ENCODE measurements at regions not wholly inside any gene's neighbourhood (a gene's known extent, or its start where the extent isn't known, plus 50 kb on each side); places are given as distances from the start of the nearest gene placed in this dataset.

GRCh38 chr10:9294865-9295264 is 1240.4 kb downstream of the GATA3 start:
- TF ChIP-seq POLR2AphosphoS5 (IDR thresholded peaks at IDR 0.05; ENCODE audit: insufficient read depth in 1 of 2, low read depth in 1 of 2): no peak
- TF ChIP-seq CTCF (IDR thresholded peaks at IDR 0.05): no peak
- TF ChIP-seq POLR2A (IDR thresholded peaks at IDR 0.05): no peak
